ENCODE measurements at regions not wholly inside any gene's neighbourhood (a gene's known extent, or its start where the extent isn't known, plus 50 kb on each side); places are given as distances from the start of the nearest gene placed in this dataset.

DNA sequence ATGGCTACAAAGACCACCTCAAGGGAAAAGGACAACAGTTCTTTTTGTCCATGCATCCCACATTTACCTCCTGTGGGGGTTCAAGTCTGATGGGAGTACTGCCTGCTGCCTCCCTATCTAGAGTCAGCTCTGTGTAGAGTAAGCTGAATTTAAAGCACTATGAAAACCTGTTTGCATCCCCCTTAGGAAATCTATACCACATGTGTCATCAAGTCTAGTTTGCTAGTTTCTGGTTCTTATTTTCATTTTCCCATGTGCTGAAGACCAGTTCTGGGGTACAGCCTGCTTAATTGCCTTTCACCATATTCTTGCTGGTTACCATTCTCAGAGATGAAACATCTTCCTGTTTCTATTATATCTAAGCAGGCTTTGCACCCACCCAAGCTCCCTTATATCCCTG is 470.3 kb downstream of the MBD2 start:
- no peaks in the 10 kb centered on the region for H3K4me1 ChIP-seq
- no peaks in the 10 kb centered on the region for H3K27me3 ChIP-seq
- H3K4me3 ChIP-seq, result no peak overlapping the region
- peaks cover 0 to 4% (median 0%) of the 10 kb centered on the region in 11 donors for H3K9me3 ChIP-seq
- TF ChIP-seq CTCF (IDR thresholded peaks at IDR 0.05), result no peak
- no peaks in the 10 kb centered on the region for H3K36me3 ChIP-seq
- no peak for DNase-seq
- no peak overlapping the region for H3K27ac ChIP-seq
- ATAC-seq, result no peak
- intact Hi-C loops (cut with DNase I), result no loop called here

GRCh38 chr18:53753601-53754000 is 470.9 kb downstream of the MBD2 start:
- intact Hi-C loops (cut with DNase I), result no loop called here
- DNase-seq, result no peak
- Histone ChIP-seq H3K27me3 (no peaks in the 10 kb centered on the region), H3K9me3 (peaks cover 0 to 4% (median 0%) of the 10 kb centered on the region in 11 donors), H3K36me3 (no peaks in the 10 kb centered on the region), H3K4me3 (no peak overlapping the region), H3K4me1 (no peaks in the 10 kb centered on the region), H3K27ac (no peak overlapping the region)
- no peak for ATAC-seq
- no peak for TF ChIP-seq CTCF (IDR thresholded peaks at IDR 0.05)
- 72 to 77% methylated on average over 3 of the region's 3 CpGs for WGBS, 2 donors

- H3K27ac ChIP-seq, result no peak overlapping the region
- H3K36me3 ChIP-seq, result no peaks in the 10 kb centered on the region
- H3K9me3 ChIP-seq, result peaks cover 0 to 4% (median 0%) of the 10 kb centered on the region in 11 donors
- ATAC-seq, result no peak
- TF ChIP-seq CTCF (IDR thresholded peaks at IDR 0.05), result no peak
- intact Hi-C loops (cut with DNase I), result no loop called here
- H3K4me1 ChIP-seq, result no peaks in the 10 kb centered on the region
- no peak for DNase-seq
- H3K27me3 ChIP-seq, result no peaks in the 10 kb centered on the region
- H3K4me3 ChIP-seq, result no peak overlapping the region
- 65 to 73% methylated on average over 5 of the region's 5 CpGs for WGBS, 2 donors
Observed at GRCh38 chr18:53752781-53753367, 471.6 kb downstream of the MBD2 start.

DNA sequence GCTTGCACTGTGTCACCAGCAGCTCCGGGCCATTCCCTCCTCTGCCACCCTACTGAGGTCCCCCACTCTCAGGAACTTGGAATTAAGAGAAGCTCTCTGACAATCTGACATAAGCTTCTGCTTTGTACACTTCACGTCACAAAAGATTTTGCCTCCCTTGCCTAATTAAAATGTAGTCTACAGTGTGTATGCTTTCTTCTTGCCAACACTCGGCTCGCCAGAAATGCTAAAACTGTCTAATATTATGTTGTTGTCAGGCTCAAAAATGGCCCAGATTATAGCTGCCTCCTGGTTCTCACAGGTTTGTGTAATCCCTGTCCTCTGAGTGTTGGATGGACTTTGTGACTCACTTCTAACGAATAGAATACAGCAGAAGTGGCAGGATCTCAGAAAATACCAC is 474.7 kb downstream of the MBD2 start:
- WGBS, 2 donors, result 83 to 90% methylated on average over 5 of the region's 5 CpGs
- intact Hi-C loops (cut with DNase I), result no loop called here
- no peak for TF ChIP-seq CTCF (IDR thresholded peaks at IDR 0.05)

More for the DNA sequence above, 474.7 kb downstream of the MBD2 start:
- DNase-seq, result no peak
- no peaks in the 10 kb centered on the region for H3K9me3 ChIP-seq
- no peak overlapping the region for H3K4me3 ChIP-seq
- no peak for ATAC-seq
- no peaks in the 10 kb centered on the region for H3K4me1 ChIP-seq
- no peaks in the 10 kb centered on the region for H3K36me3 ChIP-seq
- H3K27me3 ChIP-seq, result no peaks in the 10 kb centered on the region
- H3K27ac ChIP-seq, result no peak overlapping the region
